ENCODE measurements at regions not wholly inside any gene's neighbourhood (a gene's known extent, or its start where the extent isn't known, plus 50 kb on each side); places are given as distances from the start of the nearest gene placed in this dataset.
"Not testable (repeated sequence)": the region's sequence is repeated elsewhere in the genome, so short reads cannot be mapped to it uniquely, and the experiment has no call there.

GRCh38 chr5:25448646-25449045, 803.9 kb upstream of the CDH10 start:
- no peak for DNase-seq

- DNase-seq: no peak
Measured at GRCh38 chr5:25448190-25448621, 803.4 kb upstream of the CDH10 start.

- not testable (repeated sequence) for DNase-seq
Measured at GRCh38 chr5:25446061-25446420, 801.3 kb upstream of the CDH10 start.

GRCh38 chr5:25445381-25446060, 800.7 kb upstream of the CDH10 start:
- not testable (repeated sequence) for DNase-seq

- no peak for DNase-seq
Measured at GRCh38 chr5:25444697-25445096, 799.9 kb upstream of the CDH10 start.

- no peak for DNase-seq
Measured at GRCh38 chr5:25441810-25442209, 797.0 kb upstream of the CDH10 start.

GRCh38 chr5:25439025-25439424, 794.2 kb upstream of the CDH10 start:
- no peak for DNase-seq

GRCh38 chr5:25438375-25438774, 793.6 kb upstream of the CDH10 start:
- not testable (repeated sequence) for DNase-seq

GRCh38 chr5:25436452-25436851, 791.7 kb upstream of the CDH10 start:
- DNase-seq: no peak

- DNase-seq: no peak
Measured at GRCh38 chr5:25435882-25436281, 791.1 kb upstream of the CDH10 start.

- DNase-seq: no peak
Measured at GRCh38 chr5:25427240-25427639, 782.5 kb upstream of the CDH10 start.

- no peak for DNase-seq
Measured at GRCh38 chr5:25423271-25423670, 778.5 kb upstream of the CDH10 start.

GRCh38 chr5:25419684-25420083, 774.9 kb upstream of the CDH10 start:
- no peak for DNase-seq

GRCh38 chr5:25418978-25419377, 774.2 kb upstream of the CDH10 start:
- no peak for DNase-seq

GRCh38 chr5:25418319-25418859, 773.6 kb upstream of the CDH10 start:
- DNase-seq: no peak

GRCh38 chr5:25416960-25417359, 772.2 kb upstream of the CDH10 start:
- no peak for DNase-seq

- no peak for DNase-seq
Measured at GRCh38 chr5:25415970-25416369, 771.2 kb upstream of the CDH10 start.

- no peak for DNase-seq
Measured at GRCh38 chr5:25414742-25415141, 770.0 kb upstream of the CDH10 start.

- no peak for DNase-seq
Measured at GRCh38 chr5:25412116-25412661, 767.4 kb upstream of the CDH10 start.

- DNase-seq: not testable (repeated sequence)
Measured at GRCh38 chr5:25407365-25407764, 762.6 kb upstream of the CDH10 start.

GRCh38 chr5:25405850-25406249, 761.1 kb upstream of the CDH10 start:
- no peak for DNase-seq

GRCh38 chr5:25399878-25400480, 755.2 kb upstream of the CDH10 start:
- DNase-seq: no peak

GRCh38 chr5:25393957-25394356, 749.2 kb upstream of the CDH10 start:
- DNase-seq: no peak

- no peak for DNase-seq
Measured at GRCh38 chr5:25393256-25393655, 748.5 kb upstream of the CDH10 start.
